Endodermal cell (in vitro differentiated cells): ENCODE measurements at regions not wholly inside any gene's neighbourhood (a gene's known extent, or its start where the extent isn't known, plus 50 kb on each side); places are given as distances from the start of the nearest gene placed in this dataset.
"Not testable (repeated sequence)": the region's sequence is repeated elsewhere in the genome, so short reads cannot be mapped to it uniquely, and the experiment has no call there.

Experiments used
- DNase-seq: peaks from one replicate; pipeline ENCODE4 v3.0.0-alpha.2; 2017
- H3K27ac ChIP-seq: 2 replicates; pipeline ENCODE4 v1.5.1; 2013; ENCODE audit warnings: mild to moderate bottlenecking, low read depth, low read length, moderate library complexity
- H3K27me3 ChIP-seq: 2 replicates; pipeline ENCODE4 v1.6.1; 2013; ENCODE audit warnings: mild to moderate bottlenecking, low read length, moderate library complexity; ENCODE audit not compliant: insufficient read depth, control insufficient read depth, poor library complexity, severe bottlenecking
- H3K36me3 ChIP-seq: 2 replicates; pipeline ENCODE4 v1.7.0; 2013; ENCODE audit warnings: mild to moderate bottlenecking, low read length, moderate library complexity; ENCODE audit not compliant: control insufficient read depth, insufficient read depth
- H3K4me1 ChIP-seq: one replicate; pipeline ENCODE4 v1.7.0; 2013; ENCODE audit warnings: low read length; ENCODE audit not compliant: control insufficient read depth, insufficient read depth
- H3K4me3 ChIP-seq: 2 replicates; pipeline ENCODE4 v1.5.1; 2013; ENCODE audit warnings: mild to moderate bottlenecking, low read length, moderate library complexity
- H3K9ac ChIP-seq: 2 replicates; pipeline ENCODE4 v1.6.1; 2013; ENCODE audit warnings: mild to moderate bottlenecking, low read length, moderate library complexity; ENCODE audit not compliant: poor library complexity, severe bottlenecking; ENCODE audit errors: extremely low read depth
- H3K9me3 ChIP-seq: 2 replicates; pipeline ENCODE4 v1.6.1; 2013; ENCODE audit warnings: mild to moderate bottlenecking, low read length, moderate library complexity; ENCODE audit not compliant: control insufficient read depth
- H3K27ac Mint-ChIP-seq: 2 replicates; pipeline ENCODE4 v1.8.0; 2020; ENCODE audit warnings: mixed read lengths
- H3K27me3 Mint-ChIP-seq: 2 replicates; pipeline ENCODE4 v1.8.0; 2021; ENCODE audit warnings: mild to moderate bottlenecking, mixed read lengths; ENCODE audit not compliant: insufficient read depth
- H3K36me3 Mint-ChIP-seq: 2 replicates; pipeline ENCODE4 v1.8.0; 2020; ENCODE audit warnings: low read depth, mixed read lengths
- H3K4me1 Mint-ChIP-seq: 2 replicates; pipeline ENCODE4 v1.8.0; 2020; ENCODE audit warnings: mixed read lengths
- H3K4me3 Mint-ChIP-seq: 2 replicates; pipeline ENCODE4 v1.8.0; 2020; ENCODE audit warnings: mild to moderate bottlenecking, moderate library complexity, mixed read lengths
- H3K9me3 Mint-ChIP-seq: 2 replicates; pipeline ENCODE4 v1.8.0; 2020; ENCODE audit warnings: mild to moderate bottlenecking, mixed read lengths
- WGBS, 2 experiments: methylation state at CpG; one replicate each; pipeline versions ENCODE4 v1.1.5 to v1.1.7; 2013; ENCODE audit warnings: missing lambda C conversion rate in 2 of 2, mixed read lengths in 1 of 2; ENCODE audit not compliant: insufficient coverage in 1 of 2, insufficient read length in 1 of 2; 5-methylcytosine and 5-hydroxymethylcytosine counted together
- TF ChIP-seq, protein P1 (sequence below): fragments of 200-600 bp; sonication (generic); conservative IDR thresholded peaks from 2 replicates; pipeline ENCODE4 v1.5.0; 2021; ENCODE audit warnings: antibody characterized with exemption, mild to moderate bottlenecking

GRCh38 chr10:44249490-44249889 is 135.4 kb downstream of the CXCL12 start:
- Mint-ChIP-seq H3K9me3 (peaks cover 25% of the 10 kb centered on the region), H3K36me3 (no peaks in the 10 kb centered on the region), H3K4me1 (peaks cover 18% of the 10 kb centered on the region), H3K27me3 (peaks cover 11% of the 10 kb centered on the region), H3K4me3 (no peak overlapping the region), H3K27ac (no peak overlapping the region)
- Histone ChIP-seq H3K4me1 (peaks cover 2% of the 10 kb centered on the region), H3K9me3 (peaks cover 7% of the 10 kb centered on the region), H3K9ac (no peak overlapping the region), H3K27ac (no peak overlapping the region), H3K4me3 (no peak overlapping the region), H3K27me3 (no peaks in the 10 kb centered on the region), H3K36me3 (no peaks in the 10 kb centered on the region)
- TF ChIP-seq, protein P1, sequence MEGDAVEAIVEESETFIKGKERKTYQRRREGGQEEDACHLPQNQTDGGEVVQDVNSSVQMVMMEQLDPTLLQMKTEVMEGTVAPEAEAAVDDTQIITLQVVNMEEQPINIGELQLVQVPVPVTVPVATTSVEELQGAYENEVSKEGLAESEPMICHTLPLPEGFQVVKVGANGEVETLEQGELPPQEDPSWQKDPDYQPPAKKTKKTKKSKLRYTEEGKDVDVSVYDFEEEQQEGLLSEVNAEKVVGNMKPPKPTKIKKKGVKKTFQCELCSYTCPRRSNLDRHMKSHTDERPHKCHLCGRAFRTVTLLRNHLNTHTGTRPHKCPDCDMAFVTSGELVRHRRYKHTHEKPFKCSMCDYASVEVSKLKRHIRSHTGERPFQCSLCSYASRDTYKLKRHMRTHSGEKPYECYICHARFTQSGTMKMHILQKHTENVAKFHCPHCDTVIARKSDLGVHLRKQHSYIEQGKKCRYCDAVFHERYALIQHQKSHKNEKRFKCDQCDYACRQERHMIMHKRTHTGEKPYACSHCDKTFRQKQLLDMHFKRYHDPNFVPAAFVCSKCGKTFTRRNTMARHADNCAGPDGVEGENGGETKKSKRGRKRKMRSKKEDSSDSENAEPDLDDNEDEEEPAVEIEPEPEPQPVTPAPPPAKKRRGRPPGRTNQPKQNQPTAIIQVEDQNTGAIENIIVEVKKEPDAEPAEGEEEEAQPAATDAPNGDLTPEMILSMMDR: no peak
- peak; percentile 57 for DNase-seq
- 55 to 83% methylated on average over 4 to 11 of the region's 11 CpGs for WGBS, 2 experiments

GRCh38 chr10:44246700-44247099 is 138.2 kb downstream of the CXCL12 start:
- not testable (repeated sequence) for H3K4me1 ChIP-seq, H3K27ac ChIP-seq, H3K36me3 Mint-ChIP-seq, H3K36me3 ChIP-seq, H3K27ac Mint-ChIP-seq, H3K27me3 ChIP-seq, H3K4me3 Mint-ChIP-seq, H3K9ac ChIP-seq, H3K9me3 ChIP-seq, DNase-seq
- H3K4me1 Mint-ChIP-seq: peaks cover 26% of the 10 kb centered on the region
- H3K4me3 ChIP-seq: peak overlapping the region; percentile 15
- peaks cover 18% of the 10 kb centered on the region for H3K9me3 Mint-ChIP-seq
- H3K27me3 Mint-ChIP-seq: peaks cover 11% of the 10 kb centered on the region

- not testable (repeated sequence) for H3K4me3 Mint-ChIP-seq, H3K9ac ChIP-seq, H3K27me3 ChIP-seq, DNase-seq, H3K27ac Mint-ChIP-seq, H3K9me3 ChIP-seq, H3K36me3 Mint-ChIP-seq, H3K36me3 ChIP-seq, H3K27ac ChIP-seq, H3K4me1 ChIP-seq
- Mint-ChIP-seq H3K9me3 (peaks cover 18% of the 10 kb centered on the region), H3K27me3 (peaks cover 14% of the 10 kb centered on the region), H3K4me1 (peaks cover 26% of the 10 kb centered on the region)
- peak overlapping the region; percentile 15 for H3K4me3 ChIP-seq
- 89% methylated on average over 1 of the region's 2 CpGs; no CpG with 5 or more reads in 1 of the 2 experiments for WGBS, 2 experiments
These were observed 138.6 kb downstream of the CXCL12 start for GRCh38 chr10:44246287-44246686.

- TF ChIP-seq, protein P1: no peak
- Mint-ChIP-seq H3K9me3 (peaks cover 18% of the 10 kb centered on the region), H3K27ac (no peak overlapping the region), H3K4me3 (no peak overlapping the region), H3K36me3 (no peaks in the 10 kb centered on the region), H3K4me1 (peaks cover 26% of the 10 kb centered on the region), H3K27me3 (peaks cover 11% of the 10 kb centered on the region)
- Histone ChIP-seq H3K9ac (no peak overlapping the region), H3K27me3 (no peaks in the 10 kb centered on the region), H3K9me3 (peaks cover 7% of the 10 kb centered on the region), H3K27ac (no peak overlapping the region), H3K4me3 (no peak overlapping the region), H3K36me3 (no peaks in the 10 kb centered on the region), H3K4me1 (peaks cover 2% of the 10 kb centered on the region)
- 83 to 89% methylated on average over 1 of the region's 1 CpG for WGBS, 2 experiments
- DNase-seq: no peak
These were observed 139.3 kb downstream of the CXCL12 start for GRCh38 chr10:44245601-44245938.
